CD4-positive, alpha-beta T cell (primary cell): ENCODE measurements at regions not wholly inside any gene's neighbourhood (a gene's known extent, or its start where the extent isn't known, plus 50 kb on each side); places are given as distances from the start of the nearest gene placed in this dataset.

ENCODE experiments used
- ATAC-seq: fragments of 200-7000 bp; cut with Tn5 transposase; one replicate; pipeline ENCODE4 v1.10.0; 2022; ENCODE audit warnings: mild to moderate bottlenecking; ENCODE audit not compliant: poor library complexity
- CTCF ChIA-PET: fragments of 350-600 bp; sonication (Branson Sonifier 250); formaldehyde crosslinking; loops from one replicate; lab custom pipeline; 2021; ENCODE audit warnings: antibody characterized with exemption, inconsistent platforms; lab: Charles Lee
- POLR2A ChIA-PET: fragments of 350-600 bp; sonication (Branson Sonifier 250); formaldehyde crosslinking; loops from one replicate; lab custom pipeline; 2021; ENCODE audit warnings: antibody characterized with exemption, inconsistent platforms; lab: Charles Lee
- DNase-seq, 14 experiments: peaks; one replicate each; pipeline ENCODE4 v3.0.0-alpha.2; 2013 to 2020; ENCODE audit warnings: mixed read lengths in 2 of 14
- H3K27ac ChIP-seq, 2 donors: one replicate each; pipeline versions ENCODE4 v1.5.1 to v1.7.0; 2013; ENCODE audit warnings: low read length in 2 of 2, low read depth in 1 of 2, mild to moderate bottlenecking in 1 of 2
- H3K27me3 ChIP-seq, 2 experiments: 1 replicate in 1 of 2; 2 replicates in 1 of 2; pipeline versions ENCODE4 v1.6.1 to v1.7.0; 2013; ENCODE audit warnings: low read length in 2 of 2, control low read depth in 1 of 2, mild to moderate bottlenecking in 1 of 2, moderate library complexity in 1 of 2; ENCODE audit not compliant: insufficient read depth in 2 of 2, control insufficient read depth in 1 of 2
- H3K36me3 ChIP-seq: one replicate; pipeline ENCODE4 v1.6.1; 2013; ENCODE audit warnings: low read length, control low read depth; ENCODE audit not compliant: insufficient read depth
- H3K4me1 ChIP-seq: one replicate; pipeline ENCODE4 v1.6.1; 2013; ENCODE audit warnings: low read length, control low read depth; ENCODE audit not compliant: insufficient read depth
- H3K4me3 ChIP-seq: one replicate; pipeline ENCODE4 v1.5.1; 2013; ENCODE audit warnings: mild to moderate bottlenecking, low read length, moderate library complexity
- H3K9me3 ChIP-seq, 2 experiments: 1 replicate in 1 of 2; 2 replicates in 1 of 2; pipeline versions ENCODE4 v1.6.1 to v1.7.0; 2013; ENCODE audit warnings: low read length in 2 of 2, mild to moderate bottlenecking in 2 of 2, control low read depth in 1 of 2, moderate library complexity in 1 of 2; ENCODE audit not compliant: control insufficient read depth in 1 of 2, insufficient read depth in 1 of 2
- H3K27ac Mint-ChIP-seq: one replicate; pipeline ENCODE4 v1.8.0; 2020; ENCODE audit warnings: mixed read lengths
- H3K27me3 Mint-ChIP-seq: one replicate; pipeline ENCODE4 v1.8.0; 2021; ENCODE audit warnings: mixed read lengths
- H3K36me3 Mint-ChIP-seq: one replicate; pipeline ENCODE4 v1.8.0; 2021; ENCODE audit warnings: low read depth, mixed read lengths
- H3K4me1 Mint-ChIP-seq: one replicate; pipeline ENCODE4 v1.8.0; 2021; ENCODE audit warnings: low read depth, mixed read lengths
- H3K4me3 Mint-ChIP-seq: one replicate; pipeline ENCODE4 v1.8.0; 2020; ENCODE audit warnings: mild to moderate bottlenecking, mixed read lengths
- H3K9me3 Mint-ChIP-seq: one replicate; pipeline ENCODE4 v1.8.0; 2020; ENCODE audit warnings: mixed read lengths
- intact Hi-C, 2 experiments: fragments of 100-400 bp; cut with DNase I in 1 of 2; cut with micrococcal nuclease in 1 of 2; formaldehyde crosslinking; loops; one replicate each; pipeline versions ENCODE4 v1.15.1 to v1.9.0; 2023 to 2025; cut with DNase I, micrococcal nuclease
- TF ChIP-seq, protein P1 (sequence below): fragments of 200-600 bp; IDR thresholded peaks from one replicate; pipeline ENCODE4 v1.8.0; 2022; ENCODE audit warnings: antibody characterized with exemption, mild to moderate bottlenecking

DNA sequence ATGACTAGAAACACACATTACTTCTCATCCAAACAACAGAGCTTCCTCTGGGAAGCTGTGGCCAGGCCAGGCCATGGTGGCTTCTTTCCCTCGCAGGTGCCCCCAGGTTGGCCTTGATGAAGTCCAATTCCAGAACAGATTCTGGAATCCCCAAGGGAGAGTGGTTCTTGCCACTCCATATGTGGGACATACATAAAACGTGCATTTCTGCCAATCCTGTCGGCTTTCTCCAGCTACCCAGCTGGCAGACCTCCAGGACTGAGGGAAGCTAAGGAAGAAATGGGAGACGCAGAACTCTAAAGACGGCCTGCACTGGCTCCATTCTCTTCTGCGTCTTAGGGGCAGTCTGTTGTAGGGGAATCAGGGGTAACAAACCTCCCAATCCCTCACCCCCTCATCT lies 219.2 kb upstream of the CDH5 start:
- no peak overlapping the region for H3K27ac Mint-ChIP-seq
- H3K36me3 ChIP-seq, result no peaks in the 10 kb centered on the region
- no peaks in the 10 kb centered on the region for H3K9me3 Mint-ChIP-seq
- DNase-seq (no peak), ATAC-seq (no peak)
- peaks cover 6% of the 10 kb centered on the region for H3K4me1 Mint-ChIP-seq
- POLR2A ChIA-PET, result no interaction called here
- H3K4me3 ChIP-seq, result no peak overlapping the region
- H3K27me3 Mint-ChIP-seq, result peaks cover 22% of the 10 kb centered on the region
- H3K4me3 Mint-ChIP-seq, result no peak overlapping the region
- CTCF ChIA-PET, result no interaction called here
- H3K36me3 Mint-ChIP-seq, result no peaks in the 10 kb centered on the region
- H3K27me3 ChIP-seq, result no peaks in the 10 kb centered on the region
- intact Hi-C loops, result no loop called here
- H3K4me1 ChIP-seq, result peaks cover 10% of the 10 kb centered on the region
- TF ChIP-seq, protein P1, sequence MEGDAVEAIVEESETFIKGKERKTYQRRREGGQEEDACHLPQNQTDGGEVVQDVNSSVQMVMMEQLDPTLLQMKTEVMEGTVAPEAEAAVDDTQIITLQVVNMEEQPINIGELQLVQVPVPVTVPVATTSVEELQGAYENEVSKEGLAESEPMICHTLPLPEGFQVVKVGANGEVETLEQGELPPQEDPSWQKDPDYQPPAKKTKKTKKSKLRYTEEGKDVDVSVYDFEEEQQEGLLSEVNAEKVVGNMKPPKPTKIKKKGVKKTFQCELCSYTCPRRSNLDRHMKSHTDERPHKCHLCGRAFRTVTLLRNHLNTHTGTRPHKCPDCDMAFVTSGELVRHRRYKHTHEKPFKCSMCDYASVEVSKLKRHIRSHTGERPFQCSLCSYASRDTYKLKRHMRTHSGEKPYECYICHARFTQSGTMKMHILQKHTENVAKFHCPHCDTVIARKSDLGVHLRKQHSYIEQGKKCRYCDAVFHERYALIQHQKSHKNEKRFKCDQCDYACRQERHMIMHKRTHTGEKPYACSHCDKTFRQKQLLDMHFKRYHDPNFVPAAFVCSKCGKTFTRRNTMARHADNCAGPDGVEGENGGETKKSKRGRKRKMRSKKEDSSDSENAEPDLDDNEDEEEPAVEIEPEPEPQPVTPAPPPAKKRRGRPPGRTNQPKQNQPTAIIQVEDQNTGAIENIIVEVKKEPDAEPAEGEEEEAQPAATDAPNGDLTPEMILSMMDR, result no peak
- no peak overlapping the region for H3K27ac ChIP-seq
- peaks cover 0 to 5% of the 10 kb centered on the region in 2 experiments for H3K9me3 ChIP-seq

DNA sequence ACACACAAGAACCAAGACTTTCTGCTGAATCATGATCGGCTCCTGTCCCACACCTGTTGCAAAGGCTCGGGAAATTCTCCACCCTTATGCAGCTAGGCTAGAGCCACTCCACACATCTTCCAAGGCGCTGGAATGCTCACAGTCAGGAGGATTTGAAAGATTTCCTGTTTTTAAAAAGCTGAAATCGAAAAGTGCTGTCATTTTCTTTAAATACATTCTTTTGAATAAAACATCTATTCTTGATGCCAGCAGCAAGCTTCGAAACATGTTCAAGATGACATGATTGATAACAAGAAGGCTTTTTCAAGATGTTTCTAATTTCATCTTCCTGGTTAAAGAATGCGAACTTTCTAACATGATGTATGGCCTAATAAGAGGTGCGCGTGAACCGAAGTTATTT lies 219.7 kb upstream of the CDH5 start:
- no peak overlapping the region for H3K27ac Mint-ChIP-seq
- no peaks in the 10 kb centered on the region for H3K36me3 Mint-ChIP-seq
- H3K4me1 Mint-ChIP-seq, result peaks cover 6% of the 10 kb centered on the region
- no peaks in the 10 kb centered on the region for H3K9me3 Mint-ChIP-seq
- H3K9me3 ChIP-seq, result peaks cover 0 to 5% of the 10 kb centered on the region in 2 experiments
- ChIA-PET CTCF (no interaction called here), POLR2A (no interaction called here)
- DNase-seq (no peak), ATAC-seq (no peak)
- H3K4me1 ChIP-seq, result peaks cover 10% of the 10 kb centered on the region
- no peak overlapping the region for H3K4me3 Mint-ChIP-seq
- intact Hi-C loops, result no loop called here
- H3K27me3 ChIP-seq, result no peaks in the 10 kb centered on the region
- H3K36me3 ChIP-seq, result no peaks in the 10 kb centered on the region
- H3K27ac ChIP-seq, result no peak overlapping the region
- TF ChIP-seq, protein P1, result no peak
- H3K4me3 ChIP-seq, result no peak overlapping the region
- peaks cover 23% of the 10 kb centered on the region for H3K27me3 Mint-ChIP-seq

DNA sequence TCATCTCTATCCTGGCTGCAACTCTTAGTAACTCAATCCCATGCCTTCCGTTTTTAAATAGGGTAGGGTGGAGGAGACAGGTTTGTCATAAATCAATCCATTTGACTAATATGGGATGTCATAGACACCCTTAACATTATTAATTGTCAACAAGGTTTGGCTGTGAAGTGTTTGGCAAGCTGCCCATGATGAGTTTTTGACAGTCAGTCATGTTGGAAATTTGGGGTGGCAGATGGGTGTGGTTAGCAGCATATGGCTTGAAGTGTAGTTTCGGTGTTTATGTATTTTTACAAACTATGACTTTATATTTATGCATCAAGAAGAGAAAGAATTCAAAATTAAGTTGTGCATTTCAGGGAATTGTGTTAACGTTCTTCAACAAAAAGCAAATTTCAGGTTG lies 221.8 kb upstream of the CDH5 start:
- Histone ChIP-seq H3K4me3 (no peak overlapping the region), H3K27ac (no peak overlapping the region), H3K27me3 (no peaks in the 10 kb centered on the region), H3K9me3 (no peaks in the 10 kb centered on the region), H3K36me3 (no peaks in the 10 kb centered on the region), H3K4me1 (no peaks in the 10 kb centered on the region)
- POLR2A ChIA-PET, result no interaction called here
- no peaks in the 10 kb centered on the region for H3K9me3 Mint-ChIP-seq
- CTCF ChIA-PET, result no interaction called here
- TF ChIP-seq, protein P1, result no peak
- intact Hi-C loops, result no loop called here
- H3K27ac Mint-ChIP-seq, result no peak overlapping the region
- peaks cover 26% of the 10 kb centered on the region for H3K27me3 Mint-ChIP-seq
- no peaks in the 10 kb centered on the region for H3K36me3 Mint-ChIP-seq
- ATAC-seq, result no peak
- DNase-seq, result no peak
- H3K4me1 Mint-ChIP-seq, result no peaks in the 10 kb centered on the region
- no peak overlapping the region for H3K4me3 Mint-ChIP-seq
